Hindlimb muscle (tissue), 1 donor: ENCODE measurements at regions not wholly inside any gene's neighbourhood (a gene's known extent, or its start where the extent isn't known, plus 50 kb on each side); places are given as distances from the start of the nearest gene placed in this dataset.

Source experiments
- DNase-seq: peaks from one replicate; pipeline ENCODE4 v3.0.0-alpha.2; 2013

- DNase-seq = no peak
Measured at GRCh38 chr20:60389441-60389840, 431.2 kb downstream of the CDH26 start.

GRCh38 chr20:60389882-60390281 is 431.7 kb downstream of the CDH26 start:
- no peak for DNase-seq

GRCh38 chr20:60395991-60396390 is 437.8 kb downstream of the CDH26 start:
- DNase-seq = peak; percentile 63

GRCh38 chr20:60400567-60400966 is 442.3 kb downstream of the CDH26 start:
- DNase-seq = no peak

DNA sequence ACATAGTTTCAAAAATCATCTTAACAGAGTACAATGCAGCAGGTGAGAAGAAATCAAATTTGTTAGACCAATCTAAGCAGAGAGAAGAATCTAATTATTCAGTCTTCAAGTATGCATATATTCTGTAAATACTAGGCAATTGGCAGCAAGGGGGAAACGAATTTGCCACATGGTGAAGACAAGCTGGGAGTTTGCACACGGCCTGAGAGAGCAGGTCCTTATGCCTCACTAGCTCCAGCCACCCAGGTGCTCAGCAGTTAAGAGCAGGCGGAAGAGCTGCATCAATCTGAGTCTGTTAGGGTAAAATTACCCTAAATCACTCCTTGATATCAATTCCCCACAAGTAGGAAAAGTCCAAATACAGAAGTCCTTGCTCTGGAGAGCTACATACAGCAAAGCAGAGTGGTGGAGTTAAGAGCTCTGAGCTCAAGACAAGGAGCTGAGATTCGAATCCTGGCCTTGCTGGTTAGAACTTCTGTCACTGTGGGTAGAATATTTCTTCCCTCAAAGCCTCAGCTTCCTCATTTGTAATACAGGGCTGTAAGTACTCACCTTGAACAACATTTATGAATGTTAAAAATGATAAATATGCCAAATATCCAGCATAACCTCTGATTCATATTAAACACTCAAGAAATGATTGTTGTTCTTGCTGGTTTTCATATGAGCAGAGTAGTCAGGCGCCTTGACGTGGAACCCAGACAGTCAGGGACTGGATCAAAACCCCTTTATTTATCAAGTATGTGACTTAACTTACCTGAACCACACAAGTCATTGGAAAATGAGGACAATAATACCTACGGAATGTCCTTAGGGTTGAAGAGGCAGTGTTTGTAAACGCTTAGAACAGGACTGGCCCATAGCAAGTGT is 444.2 kb downstream of the CDH26 start:
- no peak for DNase-seq

DNA sequence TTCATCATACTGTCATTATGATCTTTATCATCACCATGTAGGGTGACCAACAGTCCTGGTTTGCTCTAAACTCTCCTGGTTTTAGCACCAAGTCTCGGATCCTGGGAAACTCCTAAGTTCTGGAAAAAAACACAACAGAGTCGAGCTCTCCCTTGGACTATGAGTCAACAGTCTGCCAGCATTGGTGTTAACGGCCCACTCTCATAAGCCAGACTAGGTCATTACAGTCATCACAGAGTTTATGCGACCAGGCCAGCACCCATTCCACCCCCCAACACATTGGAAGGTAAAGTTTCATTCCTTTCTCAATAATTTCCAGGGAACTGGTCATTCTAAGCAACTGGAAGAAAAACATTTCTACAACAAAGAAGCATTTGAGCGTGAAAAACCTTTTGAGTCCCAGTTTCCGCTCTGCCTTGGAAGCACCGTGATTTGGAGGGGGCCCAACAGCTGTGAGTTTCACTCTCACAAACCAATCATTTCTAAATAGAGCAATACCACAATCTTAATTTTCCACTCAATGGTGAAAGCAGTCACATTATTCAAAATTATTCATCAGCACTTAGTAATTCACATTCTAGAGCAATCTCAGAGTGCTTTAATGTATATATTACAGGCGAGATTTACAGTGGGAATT is 445.0 kb downstream of the CDH26 start:
- peak; percentile 69 for DNase-seq

GRCh38 chr20:60407011-60407771 is 449.0 kb downstream of the CDH26 start:
- DNase-seq = no peak

DNA sequence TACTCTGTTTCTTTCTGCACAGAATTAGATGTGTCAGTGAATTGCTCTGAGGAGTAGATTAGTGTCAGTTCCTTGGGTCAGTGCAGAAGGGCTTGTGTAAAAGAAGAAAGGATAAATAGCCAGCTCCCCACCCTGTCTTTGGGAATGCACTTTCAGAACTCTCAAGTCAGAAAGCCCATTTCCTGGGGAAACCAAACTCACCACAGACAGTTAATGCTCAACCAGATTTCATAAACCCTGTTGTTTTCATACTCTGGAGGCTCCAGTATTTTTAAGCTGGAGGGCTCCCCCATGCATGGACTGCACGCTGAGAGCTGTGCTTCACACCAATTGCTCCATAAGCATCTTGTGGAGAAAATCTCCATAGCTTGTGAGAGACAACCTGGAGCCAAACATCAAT is 449.7 kb downstream of the CDH26 start:
- no peak for DNase-seq

DNA sequence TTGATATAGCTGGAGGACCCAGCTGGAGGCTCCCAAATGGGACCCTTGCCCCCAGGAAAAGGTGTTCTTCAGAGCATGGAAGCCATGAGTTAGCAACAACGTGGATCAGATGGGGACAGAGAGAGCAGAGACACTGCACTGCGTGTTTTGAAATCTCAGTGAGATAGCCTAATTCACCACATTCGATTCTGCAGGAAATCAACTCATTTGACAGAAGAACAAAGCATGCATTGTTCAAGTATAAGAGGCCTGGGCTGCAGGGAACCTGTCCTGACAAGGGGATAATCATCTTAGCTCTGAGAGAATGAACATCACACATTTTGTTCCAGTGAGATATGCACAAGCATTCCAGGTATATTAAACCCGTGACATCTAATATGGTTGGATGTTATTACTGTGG is 450.2 kb downstream of the CDH26 start:
- DNase-seq = no peak

GRCh38 chr20:60410618-60411264 is 452.5 kb downstream of the CDH26 start:
- no peak for DNase-seq

GRCh38 chr20:60411813-60412212 is 453.6 kb downstream of the CDH26 start:
- DNase-seq = no peak

GRCh38 chr20:60420676-60421229 is 462.5 kb downstream of the CDH26 start:
- DNase-seq = no peak

DNA sequence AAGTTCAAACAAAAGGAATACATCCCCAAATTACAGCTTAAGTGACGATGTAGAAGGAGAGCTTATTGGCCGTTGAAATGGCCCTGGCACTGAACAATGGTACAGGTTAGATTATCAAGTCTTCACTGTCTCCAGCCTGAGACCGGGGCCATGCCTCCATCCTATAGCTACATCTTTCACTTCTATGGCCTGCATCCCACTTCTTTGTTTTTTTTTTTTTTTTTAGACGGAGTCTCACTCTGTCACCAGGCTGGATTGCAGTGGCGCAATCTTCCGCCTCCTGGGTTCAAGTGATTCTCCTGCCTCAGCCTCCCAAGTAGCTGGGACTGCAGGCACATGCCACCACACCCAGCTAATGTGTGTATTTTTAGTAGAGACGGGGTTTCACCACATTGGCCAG is 464.6 kb downstream of the CDH26 start:
- DNase-seq = no peak

- no peak for DNase-seq
Measured at GRCh38 chr20:60424267-60424902, 466.2 kb downstream of the CDH26 start.

- DNase-seq = no peak
Measured at GRCh38 chr20:60427516-60427915, 469.3 kb downstream of the CDH26 start.

GRCh38 chr20:60428651-60429050 is 470.4 kb downstream of the CDH26 start:
- no peak for DNase-seq

GRCh38 chr20:60430516-60431001 is 472.3 kb downstream of the CDH26 start:
- no peak for DNase-seq

GRCh38 chr20:60431349-60431748 is 473.1 kb downstream of the CDH26 start:
- no peak for DNase-seq

- DNase-seq = no peak
Measured at GRCh38 chr20:60437418-60437817, 479.2 kb downstream of the CDH26 start.

DNA sequence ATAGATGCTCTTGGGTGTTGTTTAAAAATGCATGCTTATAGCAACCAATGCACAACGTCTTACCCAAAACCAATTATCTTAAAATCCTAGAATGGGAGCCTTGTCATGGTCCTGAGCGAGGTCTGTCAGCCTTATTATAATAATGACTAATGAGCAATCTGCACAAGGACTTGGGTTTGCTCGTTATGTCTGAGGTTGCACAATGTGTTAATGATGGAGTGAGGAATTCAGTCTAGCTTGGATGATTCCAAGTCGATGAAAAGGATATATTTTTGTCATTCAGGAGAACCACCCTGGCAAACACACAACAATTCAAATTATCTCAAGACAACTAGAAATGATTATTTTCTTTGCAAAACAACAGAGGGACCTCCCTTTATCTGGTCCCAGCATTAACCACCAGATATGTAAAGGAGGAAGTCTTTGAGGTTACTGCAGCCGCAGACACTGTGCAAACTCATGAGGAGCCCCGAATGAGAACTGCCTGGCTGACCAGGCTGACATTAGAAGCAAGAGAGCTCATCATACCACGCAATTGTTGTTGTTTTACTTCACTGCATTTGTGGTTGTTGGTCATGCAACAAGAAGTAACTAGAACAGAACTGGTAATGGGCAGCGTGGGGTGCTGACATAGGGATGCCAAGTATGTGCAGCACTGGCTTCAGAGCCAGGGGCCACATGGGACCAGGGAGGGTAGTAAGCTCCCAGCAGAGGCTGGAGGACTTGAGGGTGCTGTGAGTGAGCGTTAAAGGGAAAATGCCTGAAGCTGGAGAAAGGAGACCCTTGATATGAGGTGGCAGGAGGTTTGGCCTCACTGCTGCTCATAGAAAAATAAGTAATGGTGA is 488.3 kb downstream of the CDH26 start:
- no peak for DNase-seq

DNA sequence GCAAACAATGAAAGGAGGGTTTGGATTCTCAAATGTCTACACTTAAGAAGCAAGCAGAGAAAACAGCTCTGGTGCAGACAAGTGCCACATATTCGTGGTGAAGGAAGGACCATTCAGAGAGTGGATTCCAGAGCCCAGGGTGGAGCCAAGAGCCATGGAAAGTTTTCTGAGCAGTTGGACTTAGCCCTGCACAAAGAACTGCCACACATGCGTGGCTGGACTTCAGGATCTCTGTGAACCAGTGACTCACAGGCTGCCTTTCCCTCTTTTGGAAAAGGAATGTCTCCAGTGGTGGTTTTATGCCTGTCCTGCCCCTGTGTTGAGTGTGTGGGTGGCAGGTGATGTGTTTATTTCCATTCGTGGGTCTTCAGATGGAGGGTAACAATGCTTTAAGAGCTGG is 489.5 kb downstream of the CDH26 start:
- no peak for DNase-seq
